ENCODE measurements at regions not wholly inside any gene's neighbourhood (a gene's known extent, or its start where the extent isn't known, plus 50 kb on each side); places are given as distances from the start of the nearest gene placed in this dataset.

DNA sequence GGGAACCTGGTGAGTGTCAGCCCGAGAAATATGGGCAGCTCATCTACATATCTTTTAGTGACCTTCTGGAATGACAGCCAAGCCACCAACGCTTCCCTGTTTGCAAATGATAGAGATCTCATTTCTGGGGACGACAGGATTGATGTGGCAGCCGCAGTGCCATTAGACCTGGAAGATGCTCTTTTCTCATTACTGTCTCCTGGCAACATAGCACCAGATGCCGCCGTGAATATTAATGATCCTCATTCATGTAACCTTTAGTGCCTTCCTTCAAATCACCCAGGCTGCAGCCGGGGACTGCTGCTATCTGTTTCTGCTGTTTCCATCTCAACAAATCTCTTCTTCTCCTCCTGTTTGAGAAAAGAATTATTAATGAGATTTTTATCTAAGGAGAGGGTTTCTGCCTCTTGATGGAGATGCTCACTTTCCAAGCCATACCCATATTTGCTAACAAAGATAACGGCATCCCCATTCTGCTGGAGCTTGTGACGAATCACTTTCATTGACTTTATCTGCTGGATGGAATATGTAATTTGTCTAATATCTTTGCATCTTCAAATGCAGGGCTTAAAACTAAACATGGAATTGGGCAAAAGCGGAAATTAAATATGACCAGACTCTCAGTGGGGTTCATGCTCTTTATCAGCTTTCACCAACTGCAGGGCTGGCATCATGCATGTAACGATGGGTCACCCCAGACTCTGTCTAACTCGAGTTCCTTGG is 74.8 kb upstream of the KIF16B start:
- TF ChIP-seq, protein P1, sequence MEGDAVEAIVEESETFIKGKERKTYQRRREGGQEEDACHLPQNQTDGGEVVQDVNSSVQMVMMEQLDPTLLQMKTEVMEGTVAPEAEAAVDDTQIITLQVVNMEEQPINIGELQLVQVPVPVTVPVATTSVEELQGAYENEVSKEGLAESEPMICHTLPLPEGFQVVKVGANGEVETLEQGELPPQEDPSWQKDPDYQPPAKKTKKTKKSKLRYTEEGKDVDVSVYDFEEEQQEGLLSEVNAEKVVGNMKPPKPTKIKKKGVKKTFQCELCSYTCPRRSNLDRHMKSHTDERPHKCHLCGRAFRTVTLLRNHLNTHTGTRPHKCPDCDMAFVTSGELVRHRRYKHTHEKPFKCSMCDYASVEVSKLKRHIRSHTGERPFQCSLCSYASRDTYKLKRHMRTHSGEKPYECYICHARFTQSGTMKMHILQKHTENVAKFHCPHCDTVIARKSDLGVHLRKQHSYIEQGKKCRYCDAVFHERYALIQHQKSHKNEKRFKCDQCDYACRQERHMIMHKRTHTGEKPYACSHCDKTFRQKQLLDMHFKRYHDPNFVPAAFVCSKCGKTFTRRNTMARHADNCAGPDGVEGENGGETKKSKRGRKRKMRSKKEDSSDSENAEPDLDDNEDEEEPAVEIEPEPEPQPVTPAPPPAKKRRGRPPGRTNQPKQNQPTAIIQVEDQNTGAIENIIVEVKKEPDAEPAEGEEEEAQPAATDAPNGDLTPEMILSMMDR (conservative IDR thresholded peaks at IDR 0.05; ENCODE audit: low read depth, low read length), result no peak
- no peak for TF ChIP-seq EZH2 (IDR thresholded peaks at IDR 0.05; ENCODE audit: low read length, unreplicated experiment)
- no peak for TF ChIP-seq EZH2phosphoT487 (IDR thresholded peaks at IDR 0.05; ENCODE audit: borderline replicate concordance, low read length)

Data from PC-3 (cell line).